Stimulated activated CD4-positive, alpha-beta T cell treated with anti-CD3 and anti-CD28 coated beads, Interleukin-12 subunit alpha, Interleukin-12 subunit beta, amount 100 ng/mL, for 48 hours (primary cell): ENCODE measurements at regions not wholly inside any gene's neighbourhood (a gene's known extent, or its start where the extent isn't known, plus 50 kb on each side); places are given as distances from the start of the nearest gene placed in this dataset.
"Not testable (repeated sequence)": the region's sequence is repeated elsewhere in the genome, so short reads cannot be mapped to it uniquely, and the experiment has no call there.

Experiments used
- DNase-seq, 3 donors: peaks; one replicate each; pipeline ENCODE4 v3.0.0-alpha.2; 2020; ENCODE audit warnings: low read depth in 2 of 3, low spot score in 1 of 3

DNA sequence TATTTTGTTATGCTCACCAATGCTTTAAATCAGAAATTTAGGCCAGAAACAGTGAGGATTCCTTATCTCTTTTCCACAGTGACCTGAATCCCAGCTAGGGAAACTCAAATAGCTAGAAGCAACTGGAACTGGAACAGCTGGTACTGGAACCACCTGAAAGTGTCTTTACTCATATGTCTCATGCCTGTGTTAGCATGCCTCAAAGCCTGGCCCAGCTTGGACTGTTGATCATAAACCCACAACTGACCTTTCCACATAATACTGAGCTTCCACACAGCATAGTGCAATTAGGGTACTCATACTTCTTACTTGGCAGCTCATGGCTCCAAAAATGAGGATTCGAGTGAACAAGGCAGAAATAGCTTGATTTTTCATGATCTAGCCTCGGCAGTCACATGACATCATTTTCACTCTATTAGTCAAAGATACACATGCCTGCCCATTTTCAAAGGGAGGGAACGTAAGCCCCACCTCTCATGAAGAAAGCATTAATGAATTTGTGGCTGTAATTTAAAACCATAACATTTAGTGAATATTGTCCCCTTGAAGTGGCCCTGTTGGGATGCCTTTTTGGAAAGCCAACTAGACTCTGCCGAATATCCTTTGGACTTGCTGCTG is 80.8 kb upstream of the ACSL1 start:
- DNase-seq: no peak

DNA sequence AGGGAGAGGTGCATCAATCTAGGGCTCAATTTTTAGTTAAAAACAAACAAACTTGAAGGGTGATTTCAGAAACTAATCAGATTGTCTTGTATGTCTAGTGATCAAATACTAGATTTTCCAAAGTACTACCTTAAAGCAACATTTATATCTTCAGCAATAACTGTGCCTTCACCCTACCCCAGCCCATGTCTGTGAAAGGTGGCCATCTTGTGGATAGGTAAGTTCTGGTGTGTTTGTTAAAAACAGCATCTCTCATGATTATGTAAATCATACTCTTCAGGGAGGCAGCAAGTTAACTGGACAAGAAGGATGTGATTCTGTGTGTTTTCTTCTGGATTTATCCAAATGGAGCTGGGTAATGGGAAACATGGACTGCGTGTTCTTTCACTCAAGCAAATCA is 81.4 kb upstream of the ACSL1 start:
- DNase-seq: no peak

GRCh38 chr4:184907810-184908209 is 82.0 kb upstream of the ACSL1 start:
- no peak for DNase-seq

DNA sequence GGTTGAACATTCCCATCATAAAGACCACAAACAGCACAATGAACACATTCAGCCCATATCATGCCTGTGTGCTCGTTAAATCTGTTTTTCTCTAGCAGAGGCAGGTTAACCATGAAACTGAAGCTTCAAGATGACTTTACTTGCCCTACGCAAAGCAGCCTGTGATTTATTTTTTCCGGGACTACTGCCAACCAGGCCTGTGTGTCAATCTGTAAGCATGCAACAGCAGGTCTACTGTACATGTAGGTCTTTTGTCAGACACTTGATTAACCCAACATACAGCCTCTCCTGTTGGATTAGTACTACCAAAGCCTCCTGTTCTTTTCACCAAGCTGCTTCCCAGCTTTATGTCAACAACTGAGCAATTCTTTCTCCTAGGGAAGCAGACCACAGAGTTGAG is 85.5 kb upstream of the ACSL1 start:
- DNase-seq: peak in 2 of 3 donors; percentile 18 to 24

DNA sequence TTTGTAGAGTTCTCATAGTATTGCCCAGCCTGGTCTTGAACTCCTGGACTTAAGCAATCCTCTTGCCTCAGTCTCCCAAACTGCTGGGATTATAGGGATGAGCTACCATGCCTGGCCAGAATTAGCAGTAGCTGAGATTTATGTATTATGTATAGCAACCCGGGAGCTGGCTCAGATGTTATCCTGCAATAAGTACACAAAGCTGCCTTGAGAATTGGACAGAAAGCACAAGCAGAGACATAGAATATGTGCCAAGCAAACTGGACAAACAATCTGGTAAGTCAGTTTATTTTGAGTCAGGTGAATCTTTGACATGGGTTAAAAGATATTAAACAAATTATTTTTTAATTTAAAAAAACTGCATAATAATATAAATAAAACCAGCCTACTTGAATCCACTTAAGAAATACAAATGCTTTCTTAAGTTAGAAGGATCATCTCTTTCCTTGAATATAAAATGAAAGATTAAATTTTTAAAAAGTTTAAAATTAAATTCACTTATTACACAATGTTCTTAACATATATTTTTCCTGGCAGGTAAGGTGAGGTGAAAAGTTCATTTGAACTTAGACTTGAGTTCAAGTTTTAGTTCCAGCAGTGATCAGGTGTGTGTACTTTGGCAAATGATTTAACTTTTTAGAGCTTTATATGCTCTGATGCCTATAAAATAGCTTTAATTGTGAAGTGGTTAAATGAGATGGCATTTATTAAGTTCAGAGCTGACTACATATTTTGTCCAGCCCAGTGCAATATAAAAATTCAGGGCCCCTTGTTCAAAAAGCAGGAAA is 87.8 kb upstream of the ACSL1 start:
- no peak for DNase-seq

- DNase-seq: not testable (repeated sequence)
These were observed 93.0 kb upstream of the ACSL1 start for GRCh38 chr4:184918799-184919198.

DNA sequence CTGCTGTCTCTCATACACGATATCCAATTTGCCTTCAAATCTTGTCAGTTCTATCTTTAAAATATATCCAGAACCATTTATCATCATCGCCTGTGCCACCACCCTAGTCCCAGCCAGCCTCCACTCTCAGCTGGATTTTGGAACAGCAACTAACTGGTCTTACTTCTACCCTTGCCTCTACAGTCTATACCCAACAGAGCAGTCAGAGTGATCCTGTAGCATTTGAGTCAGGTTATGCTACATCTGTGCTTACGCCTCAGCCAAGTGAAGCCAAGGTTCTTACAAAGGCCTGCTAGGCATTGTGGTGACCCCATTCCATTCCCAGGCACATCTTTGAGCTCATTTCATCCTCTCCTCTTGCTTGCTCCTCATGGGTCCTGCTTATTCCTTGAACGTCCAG is 95.7 kb upstream of the ACSL1 start:
- no peak for DNase-seq

DNA sequence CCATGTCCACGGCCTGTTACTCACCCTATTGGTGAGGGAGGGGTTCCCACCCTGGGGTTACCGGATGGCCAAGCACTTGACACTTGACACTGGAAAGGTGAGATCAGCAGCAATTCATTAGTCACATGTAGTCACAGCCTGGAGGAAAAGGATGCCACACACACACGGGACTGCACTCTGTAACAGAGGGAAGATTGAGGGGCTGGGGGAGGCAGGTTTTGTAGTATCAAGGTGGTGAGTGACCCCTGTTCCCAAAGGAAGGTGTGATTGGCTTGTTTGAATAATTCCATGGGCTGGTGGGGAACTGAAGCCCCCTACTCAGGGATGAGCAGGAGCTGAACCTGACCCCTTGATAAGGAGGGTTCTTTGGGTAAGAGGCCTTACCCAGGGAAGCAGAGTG is 96.0 kb upstream of the HELT start:
- no peak for DNase-seq

DNA sequence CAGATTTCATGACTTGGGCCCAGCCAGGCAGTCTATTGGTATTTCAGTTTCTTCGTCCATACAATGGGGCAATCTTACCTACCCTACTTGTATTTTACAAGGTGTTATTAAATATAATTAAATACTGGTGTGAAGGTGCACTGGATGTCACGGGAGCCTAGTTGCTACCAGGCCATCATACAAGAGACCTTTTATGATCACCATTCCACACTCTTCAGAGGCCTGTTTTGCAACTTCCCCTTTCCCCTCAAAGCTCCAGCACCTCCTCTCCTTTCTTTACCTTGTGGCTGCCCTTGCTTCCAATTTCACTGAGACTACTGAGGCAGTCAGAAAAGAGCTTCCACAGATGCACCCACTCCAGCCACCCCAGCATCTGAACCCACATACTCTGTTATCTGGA is 93.8 kb upstream of the HELT start:
- DNase-seq: no peak

DNA sequence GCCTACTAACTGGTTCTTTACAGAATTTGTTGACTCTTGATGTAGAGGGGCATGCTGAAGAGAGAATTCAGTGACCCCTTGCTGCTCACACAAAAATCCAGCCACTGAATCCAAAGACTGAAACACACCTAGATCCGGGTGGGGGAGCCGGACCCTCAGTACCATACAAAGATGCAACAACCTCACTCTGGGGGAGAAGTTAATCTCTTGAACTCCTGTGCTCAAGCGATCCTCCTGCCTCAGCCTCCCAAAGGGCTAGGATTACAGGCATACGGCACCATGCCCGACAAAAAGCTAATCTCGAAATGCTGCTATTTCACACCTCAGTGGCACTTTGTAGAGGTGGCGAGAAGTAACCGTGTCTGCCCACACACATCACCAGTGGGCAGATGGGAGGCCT is 88.8 kb upstream of the HELT start:
- no peak for DNase-seq

DNA sequence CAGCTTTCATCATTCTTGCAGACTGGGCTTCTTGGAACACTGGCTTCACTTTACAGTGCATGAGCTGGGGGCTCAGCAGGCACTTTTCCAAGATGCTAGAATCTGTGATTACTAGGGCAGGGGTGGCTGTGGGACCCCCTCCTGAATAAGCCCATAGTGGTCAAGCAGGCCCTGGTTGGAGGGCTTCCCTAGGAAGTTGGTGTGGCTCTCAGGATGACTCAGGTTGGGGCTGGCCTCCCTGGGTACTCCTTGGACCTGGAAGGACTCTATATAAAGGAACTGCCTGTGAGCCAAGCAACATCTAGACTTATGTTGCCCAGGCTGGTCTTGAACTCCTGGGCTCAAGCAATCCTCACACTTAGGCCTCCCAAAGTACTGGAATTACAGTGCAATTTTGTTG is 88.3 kb upstream of the HELT start:
- no peak for DNase-seq

DNA sequence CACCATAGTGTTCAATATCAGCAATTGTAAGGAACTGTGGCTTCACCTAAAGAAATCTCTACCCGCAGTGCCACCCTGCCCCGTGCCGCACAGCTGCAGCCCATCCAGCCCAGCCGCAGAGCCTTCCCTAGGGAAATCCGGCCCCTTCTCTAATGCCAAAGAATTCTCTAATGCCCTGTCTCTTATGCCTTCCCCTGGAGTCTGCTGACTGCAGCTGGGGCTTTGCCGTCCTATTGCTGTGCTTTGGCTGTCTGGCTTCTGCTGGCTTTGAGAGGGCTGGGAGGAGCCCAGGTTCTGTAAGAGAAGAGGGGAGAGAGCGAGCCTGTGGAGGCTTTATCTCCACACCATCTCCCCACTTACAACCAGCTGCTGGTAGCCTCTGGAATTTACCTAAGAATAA is 85.9 kb upstream of the HELT start:
- DNase-seq: no peak

DNA sequence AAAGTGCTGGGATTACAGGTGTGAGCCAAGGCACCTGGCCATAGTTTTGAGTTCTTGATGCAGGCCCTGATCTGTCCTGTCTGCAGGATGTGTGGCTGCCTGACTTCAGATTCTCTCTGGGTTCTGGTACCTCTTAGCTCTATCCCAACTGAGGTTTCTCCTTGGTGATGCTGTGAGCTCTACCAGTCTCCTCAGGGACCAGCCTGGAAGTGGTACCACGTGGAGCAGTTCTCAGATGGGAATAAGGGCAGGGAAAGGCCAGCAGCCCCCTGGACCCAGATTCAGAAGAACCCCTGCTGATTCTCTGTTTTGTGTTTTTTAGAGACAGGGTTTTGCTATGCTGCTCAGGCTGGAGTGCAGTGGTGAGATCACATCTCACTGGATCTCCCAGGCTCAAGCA is 85.0 kb upstream of the HELT start:
- no peak for DNase-seq

GRCh38 chr4:184934184-184934583 is 84.1 kb upstream of the HELT start:
- no peak for DNase-seq

DNA sequence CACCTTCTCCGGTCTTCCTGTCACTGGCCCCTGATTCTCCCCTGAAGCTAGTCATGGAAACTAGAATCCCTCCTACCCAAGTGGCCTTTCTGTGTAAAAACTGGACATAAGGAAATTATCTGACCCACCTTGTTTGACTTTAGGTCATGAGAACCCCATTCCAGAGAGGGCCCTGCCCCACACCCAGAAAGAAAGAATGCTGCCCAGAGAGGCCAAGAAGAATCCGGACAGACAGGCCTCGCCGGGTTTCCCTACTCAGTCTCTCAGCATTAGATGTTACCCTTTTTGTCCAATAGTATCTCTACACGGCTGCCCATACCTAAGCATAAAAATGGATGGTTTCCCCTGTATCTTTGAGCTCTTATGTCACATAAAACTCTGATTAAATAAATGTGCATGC is 83.3 kb upstream of the HELT start:
- DNase-seq: no peak

- no peak for DNase-seq
These were observed 82.2 kb upstream of the HELT start for GRCh38 chr4:184936071-184936470.

GRCh38 chr4:184937030-184937710 is 81.1 kb upstream of the HELT start:
- no peak for DNase-seq

GRCh38 chr4:184937745-184938144 is 80.5 kb upstream of the HELT start:
- DNase-seq: no peak

DNA sequence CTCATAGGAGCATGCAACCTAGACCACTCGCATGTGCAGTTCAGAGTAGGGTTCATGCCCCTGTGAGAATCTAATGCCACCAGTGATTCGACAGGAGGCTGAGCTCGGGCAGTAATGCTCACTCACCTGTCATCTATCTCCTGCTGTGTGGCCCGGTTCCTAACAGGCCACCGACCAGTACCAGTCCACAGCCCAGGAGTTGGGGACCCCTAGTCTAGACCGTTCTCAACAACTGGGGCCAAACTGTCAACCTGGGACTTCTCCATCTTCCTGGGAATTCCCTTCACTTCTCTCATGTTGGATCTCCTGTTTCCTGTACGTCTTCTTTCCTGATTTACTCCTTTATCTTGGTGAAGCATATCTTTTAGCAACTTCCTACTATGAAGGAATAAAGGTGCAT is 79.4 kb upstream of the HELT start:
- DNase-seq: no peak

- DNase-seq: no peak
These were observed 78.3 kb upstream of the HELT start for GRCh38 chr4:184939978-184940377.

DNA sequence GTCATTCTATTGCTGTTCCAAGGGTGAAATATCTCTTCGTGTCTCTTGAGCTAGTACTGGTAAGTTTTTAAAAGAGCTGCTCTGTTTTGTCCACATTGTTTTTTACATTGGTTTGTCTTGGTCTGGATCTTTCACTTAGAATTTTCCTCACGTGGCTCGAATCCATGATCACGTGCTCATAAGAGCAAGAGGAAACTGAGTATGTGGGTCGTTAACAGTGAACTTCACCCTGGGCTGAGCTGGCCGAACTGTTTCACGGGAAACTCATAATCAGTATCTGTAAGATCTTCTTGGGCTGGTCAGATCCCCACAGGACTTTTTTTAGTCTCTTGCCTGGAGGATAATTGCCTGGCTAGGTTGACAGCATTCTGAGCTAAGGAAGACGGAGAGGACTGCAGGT is 77.8 kb upstream of the HELT start:
- no peak for DNase-seq

- DNase-seq: no peak
These were observed 76.4 kb upstream of the HELT start for GRCh38 chr4:184941671-184942418.
